ENCODE measurements at regions not wholly inside any gene's neighbourhood (a gene's known extent, or its start where the extent isn't known, plus 50 kb on each side); places are given as distances from the start of the nearest gene placed in this dataset.

- TF ChIP-seq CTCF (IDR thresholded peaks at IDR 0.05), result no peak
- no peak for TF ChIP-seq POLR2A (IDR thresholded peaks at IDR 0.05)
- TF ChIP-seq POLR2AphosphoS5 (IDR thresholded peaks at IDR 0.05; ENCODE audit: insufficient read depth in 1 of 2, low read depth in 1 of 2), result no peak
Measured at GRCh38 chr1:168794057-168794456, 65.1 kb upstream of the DPT start.
